ENCODE measurements at regions not wholly inside any gene's neighbourhood (a gene's known extent, or its start where the extent isn't known, plus 50 kb on each side); places are given as distances from the start of the nearest gene placed in this dataset.

- TF ChIP-seq CTCF (IDR thresholded peaks at IDR 0.05) (no peak), POLR2AphosphoS5 (IDR thresholded peaks at IDR 0.05; ENCODE audit: insufficient read depth in 1 of 2, low read depth in 1 of 2) (no peak), POLR2A (IDR thresholded peaks at IDR 0.05) (no peak)
Observed at GRCh38 chr2:56084111-56084901, 99.5 kb upstream of the CCDC85A start.
